GM12864 (cell line): ENCODE measurements at regions not wholly inside any gene's neighbourhood (a gene's known extent, or its start where the extent isn't known, plus 50 kb on each side); places are given as distances from the start of the nearest gene placed in this dataset.

ENCODE experiments used
- DNase-seq: peaks from one replicate; pipeline ENCODE4 v3.0.0-alpha.2; 2011; ENCODE audit warnings: low read depth
- H3K4me3 ChIP-seq: 2 replicates; pipeline ENCODE4 v1.5.1; 2011; ENCODE audit warnings: mild to moderate bottlenecking, low read depth, low read length, control low read depth
- CTCF ChIP-seq: IDR thresholded peaks from 2 replicates; pipeline ENCODE4 v1.5.1; 2011; ENCODE audit warnings: low read depth, mild to moderate bottlenecking, moderate library complexity, low read length, control low read depth, inconsistent platforms; ENCODE audit errors: missing control alignments

DNA sequence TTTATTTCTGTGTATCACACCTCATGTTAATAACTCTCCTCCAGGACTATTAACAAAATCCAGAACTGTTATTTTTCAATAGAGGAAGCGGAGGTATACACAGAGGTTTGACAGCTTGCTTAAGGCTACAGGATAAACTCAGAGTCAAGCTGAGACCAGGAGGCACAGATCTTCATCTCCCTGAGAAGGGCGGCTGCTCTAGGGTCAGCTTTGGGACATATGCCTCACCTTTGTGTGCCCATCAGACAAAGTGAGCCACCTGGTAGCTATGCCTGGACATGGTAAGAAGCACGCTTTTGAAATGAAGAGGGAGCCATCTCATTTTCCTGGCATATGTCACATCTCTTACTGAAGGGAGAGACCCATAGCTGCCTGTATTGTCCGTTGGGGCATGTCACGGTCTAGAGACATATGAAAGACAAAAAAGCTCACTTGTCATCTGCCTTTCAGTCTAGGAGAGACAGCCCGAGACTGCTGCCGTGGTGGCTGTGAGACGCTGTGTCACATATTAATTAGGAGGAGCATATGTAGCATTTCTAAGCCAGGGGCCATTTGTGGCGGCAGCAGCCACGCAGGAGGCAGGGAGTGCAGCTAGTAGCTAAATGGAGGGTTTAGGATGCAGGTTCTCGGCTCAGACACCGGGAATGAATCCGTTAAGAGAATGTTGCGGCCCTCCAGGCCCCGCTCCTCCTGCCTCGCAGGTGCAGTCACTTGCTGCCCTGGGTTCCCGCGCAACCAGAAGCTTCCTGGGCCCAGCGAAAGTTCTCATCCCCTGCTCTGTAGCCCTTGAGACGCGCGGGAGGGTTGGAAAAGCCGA is 161.3 kb upstream of the C1orf21 start:
- TF ChIP-seq CTCF = no peak
- no peak overlapping the region for H3K4me3 ChIP-seq
- no peak for DNase-seq

GRCh38 chr1:184226100-184226487 is 160.7 kb upstream of the C1orf21 start:
- TF ChIP-seq CTCF = no peak
- no peak overlapping the region for H3K4me3 ChIP-seq
- DNase-seq = no peak

GRCh38 chr1:184228558-184228957 is 158.3 kb upstream of the C1orf21 start:
- no peak for DNase-seq
- H3K4me3 ChIP-seq = no peak overlapping the region
- TF ChIP-seq CTCF = no peak

- no peak for DNase-seq
- H3K4me3 ChIP-seq = no peak overlapping the region
- TF ChIP-seq CTCF = no peak
Measured at GRCh38 chr1:184237588-184237987, 149.2 kb upstream of the C1orf21 start.

DNA sequence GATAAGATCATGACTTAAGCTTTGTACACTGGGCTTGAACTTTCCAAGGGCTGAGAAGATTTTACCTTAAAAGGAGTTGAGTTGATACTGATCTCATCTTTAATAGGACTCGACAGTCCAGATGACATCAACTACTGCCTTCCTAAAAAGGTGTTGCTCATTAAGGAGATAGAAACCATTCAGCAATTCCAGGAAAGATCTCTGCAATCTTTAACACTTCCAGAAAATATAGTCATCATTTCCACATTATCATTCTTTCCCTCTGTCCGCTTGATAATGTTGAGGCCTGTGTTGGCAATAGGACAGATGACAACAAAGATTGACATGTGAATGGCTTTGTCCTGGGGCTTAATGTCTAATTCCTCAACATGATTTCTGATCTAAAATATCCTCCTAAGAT is 145.4 kb upstream of the C1orf21 start:
- H3K4me3 ChIP-seq = no peak overlapping the region
- no peak for TF ChIP-seq CTCF
- no peak for DNase-seq

- no peak for DNase-seq
- no peak overlapping the region for H3K4me3 ChIP-seq
- no peak for TF ChIP-seq CTCF
Measured at GRCh38 chr1:184242507-184242943, 144.3 kb upstream of the C1orf21 start.

DNA sequence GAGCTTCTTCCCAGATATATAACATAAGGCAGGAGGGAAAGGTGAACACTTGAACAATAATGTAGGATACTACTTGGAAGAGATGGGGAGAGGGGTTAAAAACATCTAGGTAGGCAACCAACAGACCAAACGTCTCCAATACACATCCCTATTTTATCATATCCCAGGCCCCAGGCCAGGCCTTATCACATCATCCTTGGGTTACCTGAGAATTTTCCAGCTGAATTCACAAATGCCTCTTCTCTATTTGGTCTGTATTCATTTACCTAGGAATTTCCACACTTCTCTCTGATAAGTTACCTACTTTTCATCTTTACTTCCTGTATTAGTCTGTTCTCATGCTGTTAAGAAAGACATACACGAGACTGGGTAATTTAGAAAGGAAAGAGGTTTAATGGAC is 141.9 kb upstream of the C1orf21 start:
- no peak for TF ChIP-seq CTCF
- H3K4me3 ChIP-seq = no peak overlapping the region
- no peak for DNase-seq
